ENCODE measurements at regions not wholly inside any gene's neighbourhood (a gene's known extent, or its start where the extent isn't known, plus 50 kb on each side); places are given as distances from the start of the nearest gene placed in this dataset.
A peak's percentile ranks its signal among the peaks of the same experiment; 100 is the strongest.

GRCh38 chr12:75666126-75666938 lies 154.9 kb upstream of the KRR1 start (continued):
- TF ChIP-seq ZSCAN25 (CRISPR knock-in tag; IDR thresholded peaks at IDR 0.05) = no peak
- peak; percentile 59; the same call in 1 of the 2 replicates for TF ChIP-seq ZSCAN9 (CRISPR knock-in tag; IDR thresholded peaks at IDR 0.05; ENCODE audit: borderline replicate concordance)
- TF ChIP-seq ZEB1 (IDR thresholded peaks at IDR 0.05; ENCODE audit: insufficient replicate concordance, low read depth) = no peak
- no peak for TF ChIP-seq RFX5 (IDR thresholded peaks at IDR 0.05; ENCODE audit: low read depth, low read length)
- TF ChIP-seq, protein P1, sequence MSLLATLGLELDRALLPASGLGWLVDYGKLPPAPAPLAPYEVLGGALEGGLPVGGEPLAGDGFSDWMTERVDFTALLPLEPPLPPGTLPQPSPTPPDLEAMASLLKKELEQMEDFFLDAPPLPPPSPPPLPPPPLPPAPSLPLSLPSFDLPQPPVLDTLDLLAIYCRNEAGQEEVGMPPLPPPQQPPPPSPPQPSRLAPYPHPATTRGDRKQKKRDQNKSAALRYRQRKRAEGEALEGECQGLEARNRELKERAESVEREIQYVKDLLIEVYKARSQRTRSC (CRISPR knock-in tag; IDR thresholded peaks at IDR 0.05; ENCODE audit: low read depth) = no peak
- TF ChIP-seq ZNF672 (CRISPR knock-in tag; IDR thresholded peaks at IDR 0.05) = no peak
- no peak for TF ChIP-seq ZFP37 (CRISPR knock-in tag; IDR thresholded peaks at IDR 0.05; ENCODE audit: borderline replicate concordance)
- TF ChIP-seq ZNF414 (CRISPR knock-in tag; IDR thresholded peaks at IDR 0.05) = no peak; the same call in 1 of the 2 replicates
- TF ChIP-seq ZSCAN5A (CRISPR knock-in tag; IDR thresholded peaks at IDR 0.05; ENCODE audit: borderline replicate concordance) = peak; percentile 80; the same call in 1 of the 2 replicates
- TF ChIP-seq, protein P2, sequence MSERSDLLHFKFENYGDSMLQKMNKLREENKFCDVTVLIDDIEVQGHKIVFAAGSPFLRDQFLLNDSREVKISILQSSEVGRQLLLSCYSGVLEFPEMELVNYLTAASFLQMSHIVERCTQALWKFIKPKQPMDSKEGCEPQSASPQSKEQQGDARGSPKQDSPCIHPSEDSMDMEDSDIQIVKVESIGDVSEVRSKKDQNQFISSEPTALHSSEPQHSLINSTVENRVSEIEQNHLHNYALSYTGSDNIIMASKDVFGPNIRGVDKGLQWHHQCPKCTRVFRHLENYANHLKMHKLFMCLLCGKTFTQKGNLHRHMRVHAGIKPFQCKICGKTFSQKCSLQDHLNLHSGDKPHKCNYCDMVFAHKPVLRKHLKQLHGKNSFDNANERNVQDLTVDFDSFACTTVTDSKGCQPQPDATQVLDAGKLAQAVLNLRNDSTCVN (CRISPR knock-in tag; IDR thresholded peaks at IDR 0.05; ENCODE audit: borderline replicate concordance) = no peak
- TF ChIP-seq ZNF530 (CRISPR knock-in tag; IDR thresholded peaks at IDR 0.05; ENCODE audit: low read depth) = no peak
- TF ChIP-seq SAP130 (CRISPR knock-in tag; IDR thresholded peaks at IDR 0.05; ENCODE audit: low read depth) = peak; percentile 68
- no peak for TF ChIP-seq ZNF333 (CRISPR knock-in tag; IDR thresholded peaks at IDR 0.05; ENCODE audit: borderline replicate concordance)
- TF ChIP-seq RAD21 (CRISPR knock-in tag; IDR thresholded peaks at IDR 0.05) = peak; percentile 41; the same call in 1 of the 2 replicates
- TF ChIP-seq HDAC1 (CRISPR knock-in tag; IDR thresholded peaks at IDR 0.05) = peak; percentile 30; the same call in 1 of the 2 replicates
- no peak for TF ChIP-seq ZFP36L2 (CRISPR knock-in tag; IDR thresholded peaks at IDR 0.05)
- TF ChIP-seq, protein P3, sequence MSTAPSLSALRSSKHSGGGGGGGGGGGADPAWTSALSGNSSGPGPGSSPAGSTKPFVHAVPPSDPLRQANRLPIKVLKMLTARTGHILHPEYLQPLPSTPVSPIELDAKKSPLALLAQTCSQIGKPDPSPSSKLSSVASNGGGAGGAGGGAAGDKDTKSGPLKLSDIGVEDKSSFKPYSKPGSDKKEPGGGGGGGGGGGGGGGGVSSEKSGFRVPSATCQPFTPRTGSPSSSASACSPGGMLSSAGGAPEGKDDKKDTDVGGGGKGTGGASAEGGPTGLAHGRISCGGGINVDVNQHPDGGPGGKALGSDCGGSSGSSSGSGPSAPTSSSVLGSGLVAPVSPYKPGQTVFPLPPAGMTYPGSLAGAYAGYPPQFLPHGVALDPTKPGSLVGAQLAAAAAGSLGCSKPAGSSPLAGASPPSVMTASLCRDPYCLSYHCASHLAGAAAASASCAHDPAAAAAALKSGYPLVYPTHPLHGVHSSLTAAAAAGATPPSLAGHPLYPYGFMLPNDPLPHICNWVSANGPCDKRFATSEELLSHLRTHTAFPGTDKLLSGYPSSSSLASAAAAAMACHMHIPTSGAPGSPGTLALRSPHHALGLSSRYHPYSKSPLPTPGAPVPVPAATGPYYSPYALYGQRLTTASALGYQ (CRISPR knock-in tag; IDR thresholded peaks at IDR 0.05) = peak; percentile 93
- TF ChIP-seq MIXL1 (CRISPR knock-in tag; IDR thresholded peaks at IDR 0.05) = peak; percentile 99
- no peak for TF ChIP-seq GPN1 (CRISPR knock-in tag; IDR thresholded peaks at IDR 0.05; ENCODE audit: borderline replicate concordance)
- TF ChIP-seq ZNF607 (CRISPR knock-in tag; IDR thresholded peaks at IDR 0.05; ENCODE audit: borderline replicate concordance) = no peak
- TF ChIP-seq ZNF431 (CRISPR knock-in tag; IDR thresholded peaks at IDR 0.05; ENCODE audit: borderline replicate concordance, low read depth) = no peak
- TF ChIP-seq MTA3 (CRISPR knock-in tag; IDR thresholded peaks at IDR 0.05) = no peak
- TF ChIP-seq NCOA2 (CRISPR knock-in tag; IDR thresholded peaks at IDR 0.05) = peak; percentile 98
- TF ChIP-seq FOXP1 (IDR thresholded peaks at IDR 0.05) = peak; percentile 89
- TF ChIP-seq FOXP1 (CRISPR knock-in tag; IDR thresholded peaks at IDR 0.05) = peak; percentile 88
- no peak for TF ChIP-seq ZNF460 (CRISPR knock-in tag; IDR thresholded peaks at IDR 0.05; ENCODE audit: borderline replicate concordance)
- TF ChIP-seq BCL6 (CRISPR knock-in tag; IDR thresholded peaks at IDR 0.05) = peak; percentile 84
